Endometrial microvascular endothelial cells (primary cell): ENCODE measurements at regions not wholly inside any gene's neighbourhood (a gene's known extent, or its start where the extent isn't known, plus 50 kb on each side); places are given as distances from the start of the nearest gene placed in this dataset.

Experiments
- in situ Hi-C: cut with HindIII; loops from 2 replicates; pipeline ENCODE4 v1.10.0; 2017; ENCODE audit warnings: low sequenced_read_pairs, low pct_unique_long_range_greater_than_20kb; ENCODE audit errors: inconsistent ontology term

- in situ Hi-C loops: no loop called here
Measured at GRCh38 chr6:148140772-148141557, 201.7 kb upstream of the SASH1 start.

- in situ Hi-C loops: no loop called here
Measured at GRCh38 chr6:148142821-148143220, 199.8 kb upstream of the SASH1 start.

GRCh38 chr6:148143771-148144170 is 198.9 kb upstream of the SASH1 start:
- in situ Hi-C loops: no loop called here

- in situ Hi-C loops: no loop called here
Measured at GRCh38 chr6:148144917-148145521, 197.6 kb upstream of the SASH1 start.

GRCh38 chr6:148146717-148147462 is 195.7 kb upstream of the SASH1 start:
- in situ Hi-C loops: no loop called here

GRCh38 chr6:148147463-148147830 is 195.2 kb upstream of the SASH1 start:
- in situ Hi-C loops: no loop called here

GRCh38 chr6:148151896-148152643 is 190.6 kb upstream of the SASH1 start:
- in situ Hi-C loops: no loop called here

- in situ Hi-C loops: no loop called here
Measured at GRCh38 chr6:148154668-148155067, 188.0 kb upstream of the SASH1 start.

- in situ Hi-C loops: no loop called here
Measured at GRCh38 chr6:148155293-148155692, 187.3 kb upstream of the SASH1 start.

- in situ Hi-C loops: no loop called here
Measured at GRCh38 chr6:148157841-148158240, 184.8 kb upstream of the SASH1 start.

- in situ Hi-C loops: no loop called here
Measured at GRCh38 chr6:148164645-148165044, 178.0 kb upstream of the SASH1 start.

- in situ Hi-C loops: no loop called here
Measured at GRCh38 chr6:148166339-148166968, 176.2 kb upstream of the SASH1 start.

- in situ Hi-C loops: no loop called here
Measured at GRCh38 chr6:148169706-148170105, 172.9 kb upstream of the SASH1 start.

GRCh38 chr6:148170286-148170685 is 172.4 kb upstream of the SASH1 start:
- in situ Hi-C loops: no loop called here

GRCh38 chr6:148173548-148173947 is 169.1 kb upstream of the SASH1 start:
- in situ Hi-C loops: no loop called here

GRCh38 chr6:148175550-148176188 is 167.0 kb upstream of the SASH1 start:
- in situ Hi-C loops: no loop called here

GRCh38 chr6:148177589-148178233 is 164.9 kb upstream of the SASH1 start:
- in situ Hi-C loops: no loop called here

- in situ Hi-C loops: no loop called here
Measured at GRCh38 chr6:148179786-148180185, 162.9 kb upstream of the SASH1 start.
